ENCODE measurements at regions not wholly inside any gene's neighbourhood (a gene's known extent, or its start where the extent isn't known, plus 50 kb on each side); places are given as distances from the start of the nearest gene placed in this dataset.

- TF ChIP-seq CTCF (IDR thresholded peaks at IDR 0.05) (no peak), EP300 (IDR thresholded peaks at IDR 0.05) (no peak), POLR2A (IDR thresholded peaks at IDR 0.05) (no peak), POLR2AphosphoS5 (IDR thresholded peaks at IDR 0.05) (no peak)
Measured at GRCh38 chr18:24814521-24814920, 354.1 kb downstream of the HRH4 start.
